Cardiac muscle cell (in vitro differentiated cells and primary cell): ENCODE measurements at regions not wholly inside any gene's neighbourhood (a gene's known extent, or its start where the extent isn't known, plus 50 kb on each side); places are given as distances from the start of the nearest gene placed in this dataset.

Source experiments
- DNase-seq, 2 donors: peaks; one replicate each; pipeline versions ENCODE4 v3.0.0 to v3.0.0-alpha.2; 2010 to 2017; ENCODE audit warnings: low read depth in 1 of 2, low spot score in 1 of 2
- H3K27ac ChIP-seq: fragments of 200-600 bp; sonication (generic); 2 replicates; pipeline ENCODE4 v1.5.1; 2016
- H3K27me3 ChIP-seq: fragments of 200-600 bp; sonication (generic); 2 replicates; pipeline ENCODE4 v1.6.0; 2016; ENCODE audit warnings: control low read depth
- H3K36me3 ChIP-seq: fragments of 200-600 bp; sonication (generic); 2 replicates; pipeline ENCODE4 v1.5.1; 2016; ENCODE audit warnings: control low read depth
- H3K4me1 ChIP-seq: fragments of 200-600 bp; sonication (generic); 2 replicates; pipeline ENCODE4 v1.8.1; 2017; ENCODE audit warnings: low read depth, mild to moderate bottlenecking, mixed run types
- H3K4me3 ChIP-seq: fragments of 200-600 bp; sonication (generic); 2 replicates; pipeline ENCODE4 v1.5.1; 2016; ENCODE audit warnings: mild to moderate bottlenecking
- H3K9me3 ChIP-seq: fragments of 200-600 bp; sonication (generic); 2 replicates; pipeline ENCODE4 v1.5.1; 2017; ENCODE audit warnings: low read depth, mild to moderate bottlenecking, control low read depth
- TF ChIP-seq, protein P1 (sequence below): IDR thresholded peaks from 2 replicates; pipeline ENCODE4 v1.5.1; 2012; ENCODE audit warnings: low read depth, mild to moderate bottlenecking, low read length

DNA sequence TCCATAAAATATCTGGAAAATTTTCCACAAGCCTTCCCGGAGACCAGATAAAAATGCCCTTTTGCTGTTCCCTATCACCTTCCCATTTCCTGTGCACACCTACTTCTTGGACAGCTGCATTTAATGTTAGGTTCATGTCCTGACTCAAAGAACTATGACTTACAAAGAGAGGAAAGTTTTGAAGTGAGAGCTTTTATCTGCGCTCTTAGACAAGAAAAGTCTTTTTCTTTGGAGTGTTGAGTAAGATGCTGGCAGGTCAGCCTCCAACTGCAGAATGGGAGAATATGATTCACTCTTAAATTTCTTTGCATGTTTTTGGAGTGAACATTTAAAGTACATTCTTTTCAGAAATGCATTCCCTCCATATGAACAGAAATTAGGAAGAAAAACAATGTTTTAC is 147.3 kb upstream of the DPH6 start:
- Histone ChIP-seq H3K4me1 (peaks cover 65% of the 10 kb centered on the region), H3K27me3 (no peaks in the 10 kb centered on the region), H3K27ac (peak overlapping the region; percentile 57), H3K36me3 (no peaks in the 10 kb centered on the region), H3K4me3 (no peak overlapping the region), H3K9me3 (no peaks in the 10 kb centered on the region)
- peak in 1 of 2 donors; percentile 73 for DNase-seq
- TF ChIP-seq, protein P1, sequence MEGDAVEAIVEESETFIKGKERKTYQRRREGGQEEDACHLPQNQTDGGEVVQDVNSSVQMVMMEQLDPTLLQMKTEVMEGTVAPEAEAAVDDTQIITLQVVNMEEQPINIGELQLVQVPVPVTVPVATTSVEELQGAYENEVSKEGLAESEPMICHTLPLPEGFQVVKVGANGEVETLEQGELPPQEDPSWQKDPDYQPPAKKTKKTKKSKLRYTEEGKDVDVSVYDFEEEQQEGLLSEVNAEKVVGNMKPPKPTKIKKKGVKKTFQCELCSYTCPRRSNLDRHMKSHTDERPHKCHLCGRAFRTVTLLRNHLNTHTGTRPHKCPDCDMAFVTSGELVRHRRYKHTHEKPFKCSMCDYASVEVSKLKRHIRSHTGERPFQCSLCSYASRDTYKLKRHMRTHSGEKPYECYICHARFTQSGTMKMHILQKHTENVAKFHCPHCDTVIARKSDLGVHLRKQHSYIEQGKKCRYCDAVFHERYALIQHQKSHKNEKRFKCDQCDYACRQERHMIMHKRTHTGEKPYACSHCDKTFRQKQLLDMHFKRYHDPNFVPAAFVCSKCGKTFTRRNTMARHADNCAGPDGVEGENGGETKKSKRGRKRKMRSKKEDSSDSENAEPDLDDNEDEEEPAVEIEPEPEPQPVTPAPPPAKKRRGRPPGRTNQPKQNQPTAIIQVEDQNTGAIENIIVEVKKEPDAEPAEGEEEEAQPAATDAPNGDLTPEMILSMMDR: no peak

DNA sequence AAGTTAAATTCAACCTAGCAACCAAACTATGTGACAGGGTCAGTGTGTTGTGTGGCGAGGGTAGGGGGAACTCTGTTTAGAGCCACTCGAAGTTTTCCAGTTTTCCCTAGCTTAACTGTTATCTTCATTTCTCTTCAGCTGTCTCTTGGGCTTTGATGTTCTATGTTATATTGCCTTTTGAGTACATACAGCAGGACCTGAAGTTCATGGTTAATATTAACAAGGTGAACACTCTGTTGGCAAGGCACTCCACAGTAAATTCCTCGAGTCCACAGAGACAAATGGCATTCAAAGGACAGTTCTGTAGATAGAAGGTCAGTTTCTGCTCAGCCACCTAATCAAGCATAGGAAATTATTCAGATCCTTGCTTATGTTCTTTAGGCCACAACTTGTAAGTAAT is 147.9 kb upstream of the DPH6 start:
- H3K4me1 ChIP-seq: peaks cover 70% of the 10 kb centered on the region
- no peaks in the 10 kb centered on the region for H3K9me3 ChIP-seq
- H3K27ac ChIP-seq: peak overlapping the region; percentile 57
- TF ChIP-seq, protein P1: no peak
- no peak overlapping the region for H3K4me3 ChIP-seq
- H3K27me3 ChIP-seq: no peaks in the 10 kb centered on the region
- DNase-seq: peak in 1 of 2 donors; percentile 58
- no peaks in the 10 kb centered on the region for H3K36me3 ChIP-seq

DNA sequence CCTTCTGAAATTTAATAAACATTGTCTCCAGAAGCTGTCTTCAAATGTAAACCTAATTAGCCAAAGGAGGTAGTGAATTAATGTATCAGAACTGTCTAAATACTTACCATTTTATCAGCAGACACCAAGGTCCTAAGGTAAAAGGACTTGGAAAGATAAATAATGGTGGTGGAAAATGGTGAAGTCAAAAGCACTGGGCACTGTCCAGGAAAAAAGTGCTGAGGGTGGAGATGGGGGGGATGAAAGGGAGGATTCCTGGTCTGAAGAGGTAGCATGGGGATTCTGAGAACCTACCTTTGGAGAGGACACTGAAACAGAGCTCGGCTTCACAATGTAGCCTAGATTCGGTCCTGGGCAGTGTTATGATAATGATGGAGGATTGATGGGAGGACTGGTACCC is 149.0 kb upstream of the DPH6 start:
- H3K4me1 ChIP-seq: peaks cover 77% of the 10 kb centered on the region
- TF ChIP-seq, protein P1: no peak
- no peak overlapping the region for H3K4me3 ChIP-seq

DNA sequence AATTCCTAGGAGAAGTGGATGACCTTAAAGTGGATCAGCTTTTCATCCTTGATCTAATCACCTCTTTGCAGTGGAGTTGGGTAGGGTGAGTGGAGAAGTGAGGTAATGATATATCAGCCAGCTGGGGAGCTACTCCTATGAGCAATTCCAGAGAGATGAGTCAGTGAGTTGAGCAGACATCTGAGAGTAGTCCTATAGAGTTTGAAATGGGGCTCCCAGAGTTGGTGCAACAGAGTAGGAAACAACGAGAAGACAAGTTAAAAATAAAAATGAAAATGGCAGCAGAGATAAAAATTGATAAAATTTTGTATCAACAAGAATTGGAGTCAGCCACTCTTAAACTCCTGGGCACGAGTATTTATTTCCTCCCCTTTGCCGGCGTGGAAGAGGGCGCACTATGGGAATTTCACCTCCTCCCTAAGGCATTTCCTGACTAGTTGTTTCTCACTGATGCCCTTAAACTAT is 150.8 kb upstream of the DPH6 start:
- H3K4me1 ChIP-seq: peaks cover 69% of the 10 kb centered on the region
- no peaks in the 10 kb centered on the region for H3K9me3 ChIP-seq
- H3K27me3 ChIP-seq: no peaks in the 10 kb centered on the region
- H3K36me3 ChIP-seq: no peaks in the 10 kb centered on the region
- TF ChIP-seq, protein P1: no peak
- H3K27ac ChIP-seq: peak overlapping the region; percentile 49
- peak in 1 of 2 donors; percentile 86 for DNase-seq
- H3K4me3 ChIP-seq: no peak overlapping the region

More for the DNA sequence above, 149.0 kb upstream of the DPH6 start:
- H3K27ac ChIP-seq: no peak overlapping the region
- H3K27me3 ChIP-seq: no peaks in the 10 kb centered on the region
- H3K36me3 ChIP-seq: no peaks in the 10 kb centered on the region
- no peak for DNase-seq
- H3K9me3 ChIP-seq: no peaks in the 10 kb centered on the region

DNA sequence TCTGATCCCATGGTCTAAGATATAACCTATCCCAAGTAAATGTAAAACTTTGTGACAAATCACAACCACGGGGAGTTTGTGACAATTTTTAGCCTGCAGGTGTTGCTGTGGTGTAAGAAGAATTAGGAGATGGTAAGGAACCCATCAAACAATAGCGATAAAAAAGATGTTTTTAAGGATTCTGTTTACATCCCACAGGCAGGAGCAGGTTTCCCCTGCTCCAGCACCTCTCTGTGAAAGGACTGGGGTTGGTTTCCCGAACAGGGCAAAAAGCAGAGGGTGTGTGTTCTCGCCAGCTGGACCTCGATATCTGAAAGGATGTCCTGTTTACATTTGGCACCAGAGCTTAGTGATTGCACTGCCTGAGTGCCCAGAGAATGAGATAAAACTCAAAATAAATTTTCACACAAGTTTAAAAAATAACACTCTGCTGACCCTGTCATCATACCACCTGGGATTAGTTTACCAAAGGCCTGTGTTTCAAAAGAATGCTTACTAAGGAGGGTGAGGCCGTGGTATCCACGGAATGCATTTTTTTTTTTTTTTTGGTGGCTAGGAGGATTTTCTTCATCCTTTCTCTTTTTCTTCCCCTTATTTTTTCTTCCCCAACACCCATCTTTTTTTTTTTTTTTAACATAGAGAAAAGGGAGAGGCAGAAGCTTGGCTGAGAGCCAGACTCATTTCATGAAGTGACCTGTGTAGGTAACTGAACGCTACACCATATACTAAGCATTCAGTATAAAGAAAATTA is 151.8 kb upstream of the DPH6 start:
- Histone ChIP-seq H3K4me1 (peaks cover 69% of the 10 kb centered on the region), H3K4me3 (no peak overlapping the region), H3K27me3 (no peaks in the 10 kb centered on the region), H3K9me3 (no peaks in the 10 kb centered on the region), H3K27ac (peak overlapping the region; percentile 49), H3K36me3 (no peaks in the 10 kb centered on the region)
- TF ChIP-seq, protein P1: no peak
- DNase-seq: peak; percentile 26 to 70
